Activated CD4-positive, alpha-beta memory T cell treated with anti-CD3 and anti-CD28 coated beads for 36 hours (primary cell): ENCODE measurements at regions not wholly inside any gene's neighbourhood (a gene's known extent, or its start where the extent isn't known, plus 50 kb on each side); places are given as distances from the start of the nearest gene placed in this dataset.

Experiments
- CTCF ChIA-PET: fragments of 350-600 bp; sonication (Branson Sonifier 250); formaldehyde crosslinking; loops from one replicate; lab custom pipeline; 2021; ENCODE audit warnings: antibody characterized with exemption, inconsistent platforms; lab: Charles Lee
- POLR2A ChIA-PET: fragments of 350-600 bp; sonication (Branson Sonifier 250); formaldehyde crosslinking; loops from one replicate; lab custom pipeline; 2021; ENCODE audit warnings: antibody characterized with exemption; lab: Charles Lee
- DNase-seq: peaks from one replicate; pipeline ENCODE4 v3.0.0-alpha.2; 2020
- H3K27ac Mint-ChIP-seq: one replicate; pipeline ENCODE4 v1.8.0; 2021; ENCODE audit warnings: mixed read lengths
- H3K27me3 Mint-ChIP-seq: one replicate; pipeline ENCODE4 v1.8.0; 2021; ENCODE audit warnings: mixed read lengths
- H3K36me3 Mint-ChIP-seq: one replicate; pipeline ENCODE4 v1.8.0; 2021; ENCODE audit warnings: mixed read lengths
- H3K4me1 Mint-ChIP-seq: one replicate; pipeline ENCODE4 v1.8.0; 2021; ENCODE audit warnings: low read depth, mixed read lengths
- H3K4me3 Mint-ChIP-seq: one replicate; pipeline ENCODE4 v1.8.0; 2021; ENCODE audit warnings: mild to moderate bottlenecking, mixed read lengths
- H3K9me3 Mint-ChIP-seq: one replicate; pipeline ENCODE4 v1.8.0; 2021; ENCODE audit warnings: mixed read lengths
- intact Hi-C: fragments of 100-400 bp; cut with micrococcal nuclease; formaldehyde crosslinking; loops from one replicate; pipeline ENCODE4 v1.15.1; 2023

GRCh38 chr22:49242480-49242879, 585.2 kb downstream of the BRD1 start:
- Mint-ChIP-seq H3K9me3 (no peaks in the 10 kb centered on the region), H3K27me3 (peaks cover 10% of the 10 kb centered on the region), H3K36me3 (no peaks in the 10 kb centered on the region), H3K27ac (no peak overlapping the region), H3K4me3 (no peak overlapping the region), H3K4me1 (no peaks in the 10 kb centered on the region)
- CTCF ChIA-PET, result no interaction called here
- intact Hi-C loops, result no loop called here
- POLR2A ChIA-PET, result no interaction called here
- DNase-seq, result no peak

GRCh38 chr22:49241174-49241851, 586.4 kb downstream of the BRD1 start:
- H3K4me1 Mint-ChIP-seq, result no peaks in the 10 kb centered on the region
- H3K27me3 Mint-ChIP-seq, result peaks cover 10% of the 10 kb centered on the region
- DNase-seq, result no peak
- ChIA-PET CTCF (interaction anchor here (0.6 kb wide), 1 partner anchor 77 kb away, joined by 3 read pairs; no protein-coding TSS in a partner anchor), POLR2A (no interaction called here)
- intact Hi-C loops, result no loop called here
- H3K9me3 Mint-ChIP-seq, result no peaks in the 10 kb centered on the region
- H3K36me3 Mint-ChIP-seq, result no peaks in the 10 kb centered on the region
- no peak overlapping the region for H3K27ac Mint-ChIP-seq
- H3K4me3 Mint-ChIP-seq, result no peak overlapping the region

GRCh38 chr22:49240472-49240871, 587.2 kb downstream of the BRD1 start:
- H3K4me3 Mint-ChIP-seq, result no peak overlapping the region
- H3K4me1 Mint-ChIP-seq, result no peaks in the 10 kb centered on the region
- POLR2A ChIA-PET, result no interaction called here
- no peak overlapping the region for H3K27ac Mint-ChIP-seq
- no peak for DNase-seq
- H3K36me3 Mint-ChIP-seq, result no peaks in the 10 kb centered on the region
- CTCF ChIA-PET, result interaction anchor here (0.6 kb wide), 1 partner anchor 77 kb away, joined by 3 read pairs; no protein-coding TSS in a partner anchor
- no peaks in the 10 kb centered on the region for H3K9me3 Mint-ChIP-seq
- intact Hi-C loops, result no loop called here
- H3K27me3 Mint-ChIP-seq, result peaks cover 10% of the 10 kb centered on the region

- Mint-ChIP-seq H3K36me3 (no peaks in the 10 kb centered on the region), H3K27ac (no peak overlapping the region), H3K9me3 (no peaks in the 10 kb centered on the region), H3K4me1 (no peaks in the 10 kb centered on the region), H3K4me3 (no peak overlapping the region), H3K27me3 (peaks cover 10% of the 10 kb centered on the region)
- intact Hi-C loops, result no loop called here
- no peak for DNase-seq
- CTCF ChIA-PET, result no interaction called here
- POLR2A ChIA-PET, result no interaction called here
Observed at GRCh38 chr22:49240016-49240380, 587.7 kb downstream of the BRD1 start.

- H3K27me3 Mint-ChIP-seq, result peaks cover 10% of the 10 kb centered on the region
- H3K36me3 Mint-ChIP-seq, result no peaks in the 10 kb centered on the region
Observed at GRCh38 chr22:49239264-49240015, 588.2 kb downstream of the BRD1 start.

GRCh38 chr22:49238181-49239141, 589.2 kb downstream of the BRD1 start:
- no peak overlapping the region for H3K27ac Mint-ChIP-seq
- ChIA-PET POLR2A (no interaction called here), CTCF (no interaction called here)
- no peaks in the 10 kb centered on the region for H3K9me3 Mint-ChIP-seq
- intact Hi-C loops, result no loop called here
- no peak for DNase-seq
- peaks cover 10% of the 10 kb centered on the region for H3K27me3 Mint-ChIP-seq
- no peaks in the 10 kb centered on the region for H3K4me1 Mint-ChIP-seq
- H3K4me3 Mint-ChIP-seq, result no peak overlapping the region
- no peaks in the 10 kb centered on the region for H3K36me3 Mint-ChIP-seq

More at GRCh38 chr22:49239264-49240015, 588.2 kb downstream of the BRD1 start:
- no peak for DNase-seq
- no peaks in the 10 kb centered on the region for H3K9me3 Mint-ChIP-seq
- H3K27ac Mint-ChIP-seq, result no peak overlapping the region
- ChIA-PET POLR2A (no interaction called here), CTCF (no interaction called here)
- no peaks in the 10 kb centered on the region for H3K4me1 Mint-ChIP-seq
- no peak overlapping the region for H3K4me3 Mint-ChIP-seq
- intact Hi-C loops, result no loop called here

GRCh38 chr22:49237703-49238102, 590.0 kb downstream of the BRD1 start:
- Mint-ChIP-seq H3K27ac (no peak overlapping the region), H3K4me1 (no peaks in the 10 kb centered on the region), H3K9me3 (no peaks in the 10 kb centered on the region), H3K27me3 (peaks cover 8% of the 10 kb centered on the region), H3K36me3 (no peaks in the 10 kb centered on the region), H3K4me3 (no peak overlapping the region)
- no peak for DNase-seq
- ChIA-PET CTCF (no interaction called here), POLR2A (no interaction called here)
- intact Hi-C loops, result no loop called here

- ChIA-PET CTCF (no interaction called here), POLR2A (no interaction called here)
- Mint-ChIP-seq H3K36me3 (no peaks in the 10 kb centered on the region), H3K4me1 (no peaks in the 10 kb centered on the region), H3K4me3 (no peak overlapping the region), H3K27ac (no peak overlapping the region), H3K9me3 (no peaks in the 10 kb centered on the region), H3K27me3 (peaks cover 8% of the 10 kb centered on the region)
- no peak for DNase-seq
- intact Hi-C loops, result no loop called here
Observed at GRCh38 chr22:49237279-49237678, 590.4 kb downstream of the BRD1 start.

GRCh38 chr22:49236541-49237075, 591.1 kb downstream of the BRD1 start:
- Mint-ChIP-seq H3K27me3 (peaks cover 6% of the 10 kb centered on the region), H3K9me3 (no peaks in the 10 kb centered on the region), H3K4me1 (no peaks in the 10 kb centered on the region), H3K27ac (no peak overlapping the region), H3K4me3 (no peak overlapping the region), H3K36me3 (no peaks in the 10 kb centered on the region)
- ChIA-PET POLR2A (no interaction called here), CTCF (no interaction called here)
- no peak for DNase-seq
- intact Hi-C loops, result no loop called here

- Mint-ChIP-seq H3K36me3 (no peaks in the 10 kb centered on the region), H3K4me3 (no peak overlapping the region), H3K27ac (no peak overlapping the region), H3K4me1 (no peaks in the 10 kb centered on the region), H3K9me3 (no peaks in the 10 kb centered on the region), H3K27me3 (peaks cover 3% of the 10 kb centered on the region)
- intact Hi-C loops, result no loop called here
- ChIA-PET CTCF (no interaction called here), POLR2A (interaction anchor here (0.5 kb wide), 1 partner anchor 840 kb away, joined by 4 read pairs; no protein-coding TSS in a partner anchor)
- DNase-seq, result no peak
Observed at GRCh38 chr22:49235463-49236300, 592.0 kb downstream of the BRD1 start.

- ChIA-PET POLR2A (no interaction called here), CTCF (no interaction called here)
- no peak overlapping the region for H3K4me3 Mint-ChIP-seq
- peaks cover 2% of the 10 kb centered on the region for H3K27me3 Mint-ChIP-seq
- no peaks in the 10 kb centered on the region for H3K9me3 Mint-ChIP-seq
- DNase-seq, result no peak
- no peak overlapping the region for H3K27ac Mint-ChIP-seq
- intact Hi-C loops, result no loop called here
- H3K4me1 Mint-ChIP-seq, result no peaks in the 10 kb centered on the region
- H3K36me3 Mint-ChIP-seq, result no peaks in the 10 kb centered on the region
Observed at GRCh38 chr22:49234459-49234858, 593.2 kb downstream of the BRD1 start.
